GM21529 (cell line): ENCODE measurements at regions not wholly inside any gene's neighbourhood (a gene's known extent, or its start where the extent isn't known, plus 50 kb on each side); places are given as distances from the start of the nearest gene placed in this dataset.
"Not testable (repeated sequence)": the region's sequence is repeated elsewhere in the genome, so short reads cannot be mapped to it uniquely, and the experiment has no call there.

ENCODE experiments used
- ATAC-seq: cut with Tn5 transposase; IDR thresholded peaks from one replicate; pipeline ENCODE4 v1.9.1; 2021; ENCODE audit not compliant: unreplicated experiment

DNA sequence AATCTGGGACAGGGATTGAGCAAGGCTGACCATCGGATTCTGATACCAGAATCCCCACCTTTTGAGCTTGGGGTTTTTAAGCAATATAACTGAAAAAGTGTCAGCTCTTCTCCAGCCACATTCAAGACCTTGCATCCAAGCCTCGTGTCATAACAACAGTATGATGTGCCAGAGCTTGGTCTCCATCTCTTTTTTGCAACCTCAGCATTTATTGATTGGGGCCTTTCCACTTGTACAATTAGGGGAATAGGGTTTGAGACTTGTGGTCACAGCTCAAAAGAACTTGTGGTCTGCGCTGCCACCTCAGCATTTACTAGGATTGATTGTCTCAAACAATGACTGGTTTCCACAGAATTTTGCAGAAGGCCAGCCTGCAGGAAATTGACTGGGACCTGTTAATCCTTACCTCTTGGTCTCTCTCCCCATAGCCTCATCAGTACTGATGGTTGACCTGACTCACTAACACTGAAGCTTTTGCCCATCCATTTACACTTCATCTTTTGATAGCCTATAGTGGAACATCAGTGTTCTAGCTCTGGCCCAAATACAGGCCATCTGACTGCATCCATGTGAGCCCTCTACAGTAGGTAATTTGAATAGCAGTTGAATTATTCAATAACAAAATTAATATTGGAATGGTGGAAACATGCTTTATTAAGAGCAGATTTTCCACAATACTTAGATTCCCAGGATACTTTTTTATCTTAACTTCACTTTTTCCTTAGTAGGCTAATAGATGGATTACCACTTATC, 381.6 kb upstream of the PRR16 start:
- no peak for ATAC-seq

GRCh38 chr5:120083851-120084542, 380.1 kb upstream of the PRR16 start:
- no peak for ATAC-seq

- ATAC-seq = no peak
These were observed 379.6 kb upstream of the PRR16 start for GRCh38 chr5:120084543-120084870.

DNA sequence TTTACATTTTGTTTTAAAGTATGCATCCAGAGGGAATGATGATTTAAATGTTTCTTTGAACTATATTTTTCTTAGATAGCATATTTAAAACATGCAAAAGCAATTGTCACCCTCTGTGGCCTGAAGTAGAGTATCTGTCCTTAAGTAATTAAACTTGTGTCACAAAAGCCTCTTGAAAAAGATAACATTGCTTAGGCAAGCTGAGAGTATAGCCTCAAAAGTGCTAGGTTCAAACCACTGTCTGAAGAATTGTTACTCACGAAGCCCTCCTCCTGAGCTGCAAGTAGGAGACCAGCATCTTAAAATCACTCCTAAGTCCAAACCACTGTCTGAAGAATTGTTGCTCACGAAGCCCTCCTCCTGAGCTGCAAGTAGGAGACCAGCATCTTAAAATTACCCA, 378.0 kb upstream of the PRR16 start:
- no peak for ATAC-seq

DNA sequence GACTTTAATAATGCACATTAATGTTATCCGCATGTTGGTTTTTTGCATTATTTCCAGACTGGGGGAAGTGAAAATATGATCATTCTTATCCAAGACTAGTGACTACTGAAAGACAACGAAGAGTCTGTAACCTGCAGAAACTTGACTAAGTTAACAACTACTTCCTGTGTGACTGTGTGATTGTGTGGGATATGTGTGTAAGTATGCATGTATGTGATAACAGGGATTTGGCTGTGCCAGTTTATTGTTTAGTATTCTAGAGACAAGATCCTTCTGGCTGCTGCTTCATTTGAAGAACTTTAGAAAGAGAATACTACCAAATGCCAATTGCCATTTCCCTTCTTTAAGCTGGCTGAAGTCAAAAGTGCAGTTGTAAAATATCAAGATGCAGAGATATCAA, 375.7 kb upstream of the PRR16 start:
- no peak for ATAC-seq

- no peak for ATAC-seq
These were observed 375.3 kb upstream of the PRR16 start for GRCh38 chr5:120088836-120089235.

GRCh38 chr5:120091376-120091948, 372.6 kb upstream of the PRR16 start:
- no peak for ATAC-seq

GRCh38 chr5:120092649-120093048, 371.5 kb upstream of the PRR16 start:
- no peak for ATAC-seq

- no peak for ATAC-seq
These were observed 370.9 kb upstream of the PRR16 start for GRCh38 chr5:120093178-120093577.

GRCh38 chr5:120096413-120096812, 367.7 kb upstream of the PRR16 start:
- no peak for ATAC-seq

GRCh38 chr5:120098426-120098825, 365.7 kb upstream of the PRR16 start:
- no peak for ATAC-seq

DNA sequence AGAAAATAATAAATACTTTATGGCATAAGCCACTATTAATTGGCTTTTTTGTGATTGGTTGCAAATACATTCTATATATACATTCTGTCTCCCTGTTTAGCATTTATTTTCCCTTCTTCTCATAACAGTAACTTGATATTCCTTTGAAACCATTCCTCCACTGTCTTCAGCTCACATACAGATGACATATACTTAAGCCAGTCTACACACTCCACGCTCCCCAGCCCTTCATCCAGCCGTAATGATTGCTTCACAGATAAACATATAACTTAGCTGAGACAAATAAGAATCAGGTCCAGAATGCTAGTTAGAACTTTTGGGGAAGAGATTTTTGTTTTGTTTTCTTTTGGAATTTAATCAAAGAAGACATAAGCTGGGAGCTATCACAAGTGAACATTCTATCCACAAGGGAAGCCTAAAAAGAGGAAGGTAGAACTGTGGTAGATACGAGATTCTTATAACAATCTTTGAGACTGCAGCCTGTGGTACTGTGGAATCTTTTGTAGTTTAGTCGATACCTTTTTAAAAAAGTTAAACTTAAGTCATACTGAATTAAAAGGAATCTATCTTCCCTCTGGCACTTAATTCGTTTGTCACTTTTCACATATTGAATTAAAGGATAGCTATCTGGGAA, 365.1 kb upstream of the PRR16 start:
- ATAC-seq = no peak

GRCh38 chr5:120101771-120102170, 362.3 kb upstream of the PRR16 start:
- no peak for ATAC-seq

- no peak for ATAC-seq
These were observed 360.6 kb upstream of the PRR16 start for GRCh38 chr5:120103495-120103894.

GRCh38 chr5:120106912-120107525, 357.1 kb upstream of the PRR16 start:
- ATAC-seq = no peak

DNA sequence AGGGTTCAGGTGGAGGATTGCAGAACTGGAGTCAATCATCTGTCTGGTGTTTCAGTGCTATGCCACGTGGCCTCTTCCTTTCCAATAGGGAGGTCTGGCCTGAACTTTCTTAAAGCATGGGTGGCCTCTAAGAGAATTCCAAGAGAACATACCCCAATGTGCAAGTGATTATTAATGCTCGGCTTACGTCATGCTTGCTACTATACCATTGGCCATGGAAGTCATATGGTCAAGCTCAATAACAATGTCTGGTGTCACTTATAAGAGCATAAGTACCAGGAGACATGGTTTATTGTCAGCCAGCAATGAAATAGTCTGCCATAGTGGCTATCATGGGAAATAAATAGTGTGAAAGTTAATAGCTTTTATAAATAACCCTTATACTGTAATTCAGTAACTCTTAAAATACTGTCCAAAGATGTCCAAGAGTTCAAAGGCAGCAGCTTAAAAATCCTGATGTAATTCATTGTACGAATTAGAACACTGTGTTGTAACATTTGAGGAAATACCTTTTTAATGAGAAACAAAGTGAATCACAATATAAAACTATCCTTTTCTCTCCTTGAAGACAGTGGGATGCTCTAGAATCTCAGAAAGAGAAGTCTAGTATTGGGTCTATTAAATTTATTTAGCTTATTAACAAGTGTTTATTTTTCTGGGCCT, 355.4 kb upstream of the PRR16 start:
- ATAC-seq = no peak

- no peak for ATAC-seq
These were observed 341.4 kb upstream of the PRR16 start for GRCh38 chr5:120122703-120123102.

DNA sequence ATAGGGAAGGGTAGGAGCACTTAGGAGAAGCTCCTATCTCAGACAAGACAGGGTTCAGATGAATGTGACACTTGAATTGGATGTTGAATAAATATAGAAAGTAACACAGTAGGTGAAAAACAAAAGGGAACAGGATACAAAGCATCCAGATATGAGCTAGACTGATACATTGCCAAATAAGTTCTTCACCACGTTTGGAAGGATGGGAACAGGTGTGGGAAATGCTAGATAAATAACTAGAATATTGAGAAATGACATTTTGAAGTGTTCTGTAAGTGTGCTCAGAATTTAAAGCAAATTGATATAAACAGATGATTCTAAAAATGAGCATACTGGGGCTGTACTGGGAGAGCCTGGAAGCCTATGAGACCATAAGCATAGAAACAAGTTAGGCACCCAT, 340.1 kb upstream of the PRR16 start:
- ATAC-seq = no peak

DNA sequence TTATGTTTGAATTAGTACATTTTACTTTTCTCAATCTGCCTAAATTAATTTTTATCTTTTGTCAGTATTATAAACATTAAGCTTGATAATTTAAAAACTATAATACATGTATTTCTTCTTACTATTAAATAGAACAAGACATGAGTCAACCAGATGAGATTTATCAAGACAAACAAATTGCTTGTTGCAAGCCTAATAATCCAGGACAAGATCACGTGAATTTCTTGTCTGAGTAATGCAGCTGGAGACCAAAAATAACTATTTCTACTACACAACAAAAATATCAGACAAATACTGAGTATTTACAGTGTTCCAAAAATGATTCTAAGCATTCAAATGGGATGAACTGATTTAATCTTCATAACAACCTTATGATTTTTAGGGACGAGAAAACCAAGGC, 339.1 kb upstream of the PRR16 start:
- no peak for ATAC-seq

DNA sequence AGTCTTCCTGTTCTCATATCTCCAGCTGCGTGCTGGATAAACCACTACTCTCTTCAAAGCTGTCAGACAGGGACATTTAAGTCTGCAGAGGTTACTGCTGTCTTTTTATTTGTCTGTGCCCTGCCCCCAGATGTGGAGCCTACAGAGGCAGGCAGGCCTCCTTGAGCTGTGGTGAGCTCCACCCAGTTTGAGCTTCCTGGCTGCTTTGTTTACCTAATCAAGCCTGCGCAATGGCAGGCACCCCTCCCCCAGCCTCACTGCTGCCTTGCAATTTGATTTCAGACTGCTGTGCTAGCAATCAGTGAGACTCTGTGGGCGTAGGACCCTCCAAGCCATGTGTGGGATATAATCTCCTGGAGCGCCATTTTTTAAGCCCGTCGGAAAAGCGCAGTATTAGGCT, 331.8 kb upstream of the PRR16 start:
- ATAC-seq = not testable (repeated sequence)

GRCh38 chr5:120134944-120135343, 329.2 kb upstream of the PRR16 start:
- no peak for ATAC-seq
